NCI-H69 (cell line): ENCODE measurements at regions not wholly inside any gene's neighbourhood (a gene's known extent, or its start where the extent isn't known, plus 50 kb on each side); places are given as distances from the start of the nearest gene placed in this dataset.

Experiments used
- DNase-seq: peaks from one replicate; lab custom pipeline; 2025; lab: John Stamatoyannopoulos, UW

- peak; percentile 39 for DNase-seq
Observed at GRCh38 chr6:141451511-141452353, 681.0 kb upstream of the GJE1 start.

DNA sequence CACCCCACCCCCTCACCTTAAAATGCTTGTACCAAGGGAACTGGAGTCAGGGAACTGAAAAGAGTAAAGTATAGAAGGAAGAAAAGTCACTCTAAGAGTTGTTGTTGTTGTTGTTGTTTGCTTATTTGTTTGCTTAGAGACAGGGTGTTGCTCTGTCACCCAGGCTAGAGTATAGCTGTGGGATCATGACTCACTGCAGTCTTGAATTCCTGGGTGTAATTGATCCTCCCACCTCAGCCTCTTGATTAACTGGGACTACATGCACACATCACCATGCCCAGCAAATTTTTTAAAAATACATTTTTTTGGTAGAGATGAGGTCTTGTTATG, 681.6 kb upstream of the GJE1 start:
- no peak for DNase-seq

GRCh38 chr6:141445928-141446628, 686.6 kb upstream of the GJE1 start:
- no peak for DNase-seq

- no peak for DNase-seq
Observed at GRCh38 chr6:141443668-141444289, 688.9 kb upstream of the GJE1 start.

DNA sequence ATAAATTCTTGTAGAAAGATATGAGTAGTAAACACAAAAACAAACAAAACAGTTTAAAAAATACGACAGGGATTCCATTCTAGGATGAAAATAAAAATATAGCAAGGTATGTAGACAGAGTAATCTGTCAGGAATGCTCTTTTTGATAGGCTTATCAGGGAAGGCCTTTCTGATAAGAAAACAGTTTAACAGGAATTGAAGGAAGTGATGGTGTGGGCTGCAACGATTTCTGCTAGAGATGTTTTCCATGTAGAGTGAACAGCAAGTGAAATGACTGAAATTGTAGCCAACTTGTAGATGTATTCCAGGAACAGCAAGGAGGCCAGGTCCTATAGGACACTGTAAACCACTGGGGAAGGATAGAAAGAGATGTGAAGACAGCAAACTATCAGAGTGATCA, 689.7 kb upstream of the GJE1 start:
- DNase-seq, result no peak

GRCh38 chr6:141439513-141439912, 693.2 kb upstream of the GJE1 start:
- DNase-seq, result no peak

GRCh38 chr6:141437685-141438084, 695.0 kb upstream of the GJE1 start:
- no peak for DNase-seq

DNA sequence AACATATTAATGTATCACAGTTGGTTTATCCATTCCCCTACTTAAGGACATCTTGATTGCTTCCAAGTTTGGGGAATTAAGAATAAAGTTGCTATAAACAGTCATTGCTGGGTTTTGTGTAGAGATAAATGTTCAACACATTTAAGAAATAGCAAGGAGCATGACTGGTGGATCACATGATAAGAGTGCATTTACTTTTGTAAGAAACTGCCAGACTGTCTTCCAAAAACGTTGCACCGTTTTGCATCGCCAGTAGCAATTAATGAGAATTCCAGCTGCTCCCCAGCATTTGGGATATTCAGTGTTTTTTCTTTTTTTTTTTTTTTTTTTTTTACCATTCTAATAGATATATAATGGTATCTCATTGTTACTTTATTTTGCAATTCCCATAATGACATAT, 695.7 kb upstream of the GJE1 start:
- no peak for DNase-seq

GRCh38 chr6:141426400-141426980, 706.2 kb upstream of the GJE1 start:
- no peak for DNase-seq

DNA sequence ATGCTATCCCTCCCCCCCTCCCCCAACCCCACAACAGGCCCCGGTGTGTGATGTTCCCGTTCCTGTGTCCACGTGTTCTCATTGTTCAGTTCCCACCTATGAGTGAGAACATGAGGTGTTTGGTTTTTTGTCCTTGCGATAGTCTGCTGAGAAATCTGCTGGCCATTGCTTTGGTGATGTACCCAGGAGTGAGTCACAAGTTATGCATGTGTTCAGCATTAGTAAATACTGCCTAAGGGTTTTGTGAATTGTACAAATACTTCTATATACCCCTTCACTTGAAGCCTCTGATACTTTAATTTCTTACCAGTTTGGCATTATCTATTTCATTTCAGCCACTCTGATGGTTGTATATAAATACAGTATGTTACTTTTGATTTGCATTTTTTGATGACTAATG, 711.3 kb upstream of the GJE1 start:
- DNase-seq, result peak; percentile 10

DNA sequence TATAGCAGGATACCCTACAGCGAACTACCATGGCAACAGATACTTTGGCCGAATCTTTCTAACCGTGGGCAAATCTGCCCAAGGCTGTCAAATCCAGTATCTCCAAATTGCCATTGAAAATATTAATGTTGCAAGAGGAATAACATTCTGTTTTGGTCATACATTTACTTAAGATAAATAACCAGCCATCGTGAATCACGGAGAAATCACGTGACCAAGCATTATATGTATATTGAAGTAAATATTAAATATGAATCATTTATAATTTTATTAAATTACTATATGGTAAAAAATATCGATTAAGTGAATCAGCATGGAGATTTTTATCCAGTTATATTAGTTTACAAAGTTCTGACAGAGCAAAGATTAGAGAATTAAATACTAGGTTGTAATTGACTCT, 714.6 kb upstream of the GJE1 start:
- no peak for DNase-seq

DNA sequence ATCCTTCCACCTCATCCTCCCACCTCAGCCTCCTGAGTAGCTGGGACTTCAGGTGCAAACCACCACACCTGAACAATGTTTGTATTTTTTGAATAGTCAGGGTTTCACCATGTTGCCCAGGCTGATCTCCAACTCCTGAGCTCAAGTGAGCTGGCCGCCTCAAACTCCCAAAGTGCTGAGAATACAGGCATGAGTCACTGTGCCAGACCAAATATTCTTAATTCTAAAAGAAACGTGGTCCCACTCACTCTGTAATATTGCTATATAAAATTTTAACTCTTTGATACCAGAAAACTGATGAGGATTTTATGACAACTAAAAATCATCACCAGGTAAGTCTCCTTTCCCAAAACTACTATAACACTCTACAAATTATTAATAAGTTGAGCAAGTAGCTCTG, 716.8 kb upstream of the GJE1 start:
- DNase-seq, result no peak

DNA sequence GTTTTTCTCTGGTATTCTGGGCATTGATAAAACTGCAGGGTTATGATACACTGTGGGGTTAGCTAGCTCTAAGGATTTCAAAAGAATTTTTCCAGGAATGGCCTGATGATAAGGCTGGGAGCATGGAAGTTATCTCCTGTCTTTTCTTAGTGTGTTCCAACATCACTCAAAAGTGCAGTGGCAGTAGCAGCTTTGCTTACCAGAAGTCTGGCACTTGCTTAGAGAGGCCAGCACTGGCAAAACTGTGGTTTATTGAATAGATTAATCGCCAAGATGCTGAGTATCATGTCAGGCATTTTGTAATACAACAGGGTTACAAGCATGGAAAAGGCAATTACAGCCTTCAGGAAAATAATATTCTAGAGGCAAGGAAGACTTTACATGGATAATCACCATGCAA, 719.5 kb upstream of the GJE1 start:
- no peak for DNase-seq

GRCh38 chr6:141406761-141407160, 726.0 kb upstream of the GJE1 start:
- no peak for DNase-seq

DNA sequence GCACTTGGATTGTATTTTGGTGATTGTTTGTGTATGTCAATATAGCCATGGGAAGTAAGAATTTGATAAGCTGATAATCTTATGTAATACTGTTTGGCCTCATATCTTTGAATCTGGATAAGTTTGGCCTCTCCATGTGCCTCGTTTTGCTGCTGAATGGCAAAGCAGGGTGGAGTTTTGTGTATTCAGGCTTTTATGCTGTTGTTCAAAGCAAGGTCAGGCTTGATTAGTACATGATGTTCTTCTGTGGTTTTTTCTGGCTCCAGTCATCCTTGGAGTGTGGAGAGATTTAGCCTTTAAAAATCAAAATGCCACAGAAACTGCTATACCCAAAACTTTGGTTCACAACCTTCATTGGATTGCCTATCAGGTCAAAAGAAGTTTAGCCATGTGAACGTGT, 728.9 kb upstream of the GJE1 start:
- DNase-seq, result no peak

DNA sequence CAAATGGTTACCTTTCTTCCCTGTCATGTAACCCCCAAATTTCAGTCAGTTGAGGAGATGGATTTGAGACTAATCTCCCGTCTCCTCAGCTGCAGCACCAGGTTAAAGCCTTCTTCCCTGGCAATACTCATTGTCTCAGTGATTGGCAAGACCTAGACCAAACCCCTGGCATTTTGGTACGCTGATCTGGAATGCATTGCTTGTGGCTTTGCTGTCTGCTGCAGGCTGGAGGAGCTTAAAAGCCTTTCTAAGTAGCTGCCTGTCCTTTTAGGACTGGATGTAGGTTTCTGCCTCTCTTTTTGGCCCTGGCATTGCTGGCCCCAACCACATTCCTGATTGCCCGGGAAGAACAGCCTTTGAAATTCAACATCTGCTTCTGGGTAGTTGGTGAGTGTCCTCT, 729.6 kb upstream of the GJE1 start:
- DNase-seq, result no peak

- DNase-seq, result no peak
Observed at GRCh38 chr6:141402489-141402888, 730.2 kb upstream of the GJE1 start.

GRCh38 chr6:141401851-141402250, 730.9 kb upstream of the GJE1 start:
- no peak for DNase-seq

- no peak for DNase-seq
Observed at GRCh38 chr6:141401168-141401567, 731.6 kb upstream of the GJE1 start.

DNA sequence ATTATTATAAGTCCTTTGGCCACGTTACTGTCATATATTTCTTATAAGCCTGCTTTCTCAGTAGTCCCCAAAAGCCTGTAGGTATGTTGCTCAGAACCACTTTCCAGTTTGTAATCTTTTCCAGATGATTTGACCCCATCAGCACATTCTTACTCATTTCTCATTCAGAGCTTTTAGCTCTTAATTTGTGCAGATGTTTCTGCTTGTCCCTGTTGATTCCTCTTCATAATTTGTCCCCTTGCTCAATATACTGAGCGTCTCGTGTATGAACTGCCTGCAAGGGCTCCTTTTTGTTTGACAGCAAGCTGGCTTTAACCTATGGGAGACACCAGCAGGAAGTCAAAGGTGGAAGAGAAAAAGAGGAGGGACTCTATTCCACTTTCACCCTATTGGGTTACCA, 733.8 kb upstream of the GJE1 start:
- DNase-seq, result no peak

DNA sequence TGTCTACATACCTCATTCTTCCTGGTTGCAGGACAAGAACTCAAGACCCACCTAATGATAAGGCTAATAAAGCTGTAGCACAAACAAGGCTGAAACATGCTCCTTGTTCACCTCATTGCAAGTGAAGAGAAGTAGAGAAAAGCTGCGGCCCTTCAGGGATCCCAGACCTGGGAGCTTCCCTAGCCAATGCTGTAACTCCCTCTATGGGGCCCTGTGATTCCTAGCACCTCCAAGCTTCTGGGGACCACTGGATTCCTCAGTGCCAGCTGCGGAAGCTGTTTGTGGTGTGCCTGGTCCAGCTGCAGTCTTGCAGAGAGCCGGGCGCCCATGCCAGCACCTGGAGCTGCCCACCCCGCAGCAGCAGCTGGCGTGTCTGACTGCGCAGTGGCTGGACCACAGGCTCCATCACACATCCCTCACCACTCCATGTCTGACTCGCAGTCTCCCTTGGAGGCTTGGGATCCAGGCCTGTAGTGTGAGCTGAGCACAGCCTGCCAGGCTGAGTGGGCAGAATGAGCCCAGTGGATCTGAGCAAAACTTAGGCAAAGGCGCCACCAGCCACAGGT, 737.2 kb upstream of the GJE1 start:
- DNase-seq, result no peak

GRCh38 chr6:141394565-141395051, 738.1 kb upstream of the GJE1 start:
- no peak for DNase-seq
